ENCODE measurements at regions not wholly inside any gene's neighbourhood (a gene's known extent, or its start where the extent isn't known, plus 50 kb on each side); places are given as distances from the start of the nearest gene placed in this dataset.
"Not testable (repeated sequence)": the region's sequence is repeated elsewhere in the genome, so short reads cannot be mapped to it uniquely, and the experiment has no call there.

GRCh38 chr2:146547236-146547635, 1297.6 kb upstream of the ACVR2A start:
- no peaks in the 10 kb centered on the region for H3K27me3 ChIP-seq (ENCODE audit: control insufficient read depth in 3 of 3, insufficient read depth in 3 of 3, low read length in 3 of 3)
- H3K27ac ChIP-seq (ENCODE audit: low read depth, low read length): no peak overlapping the region
- H3K36me3 ChIP-seq (ENCODE audit: control insufficient read depth in 3 of 3, insufficient read depth in 3 of 3, low read length in 3 of 3): no peaks in the 10 kb centered on the region
- no peak overlapping the region for H3K9ac ChIP-seq (ENCODE audit: low read depth in 1 of 3, low read length in 3 of 3)
- no peak overlapping the region for H3K4me3 ChIP-seq (ENCODE audit: low read length in 3 of 3)
- H3K4me1 ChIP-seq (ENCODE audit: control insufficient read depth in 3 of 3, insufficient read depth in 3 of 3, low read length in 3 of 3): no peaks in the 10 kb centered on the region
- H3K9me3 ChIP-seq (ENCODE audit: control insufficient read depth in 3 of 3, low read length in 3 of 3): no peaks in the 10 kb centered on the region

GRCh38 chr2:146544701-146545100, 1300.1 kb upstream of the ACVR2A start:
- H3K27me3 ChIP-seq (ENCODE audit: control insufficient read depth in 3 of 3, insufficient read depth in 3 of 3, low read length in 3 of 3): no peaks in the 10 kb centered on the region
- no peak overlapping the region for H3K9ac ChIP-seq (ENCODE audit: low read depth in 1 of 3, low read length in 3 of 3)
- H3K27ac ChIP-seq (ENCODE audit: low read depth, low read length): no peak overlapping the region
- no peaks in the 10 kb centered on the region for H3K4me1 ChIP-seq (ENCODE audit: control insufficient read depth in 3 of 3, insufficient read depth in 3 of 3, low read length in 3 of 3)
- H3K36me3 ChIP-seq (ENCODE audit: control insufficient read depth in 3 of 3, insufficient read depth in 3 of 3, low read length in 3 of 3): no peaks in the 10 kb centered on the region
- H3K9me3 ChIP-seq (ENCODE audit: control insufficient read depth in 3 of 3, low read length in 3 of 3): no peaks in the 10 kb centered on the region
- no peak overlapping the region for H3K4me3 ChIP-seq (ENCODE audit: low read length in 3 of 3)

- Histone ChIP-seq H3K27ac (ENCODE audit: low read depth, low read length) (no peak overlapping the region), H3K4me3 (ENCODE audit: low read length in 3 of 3) (no peak overlapping the region), H3K9ac (ENCODE audit: low read depth in 1 of 3, low read length in 3 of 3) (no peak overlapping the region), H3K27me3 (ENCODE audit: control insufficient read depth in 3 of 3, insufficient read depth in 3 of 3, low read length in 3 of 3) (no peaks in the 10 kb centered on the region), H3K36me3 (ENCODE audit: control insufficient read depth in 3 of 3, insufficient read depth in 3 of 3, low read length in 3 of 3) (no peaks in the 10 kb centered on the region), H3K4me1 (ENCODE audit: control insufficient read depth in 3 of 3, insufficient read depth in 3 of 3, low read length in 3 of 3) (no peaks in the 10 kb centered on the region), H3K9me3 (ENCODE audit: control insufficient read depth in 3 of 3, low read length in 3 of 3) (no peaks in the 10 kb centered on the region)
Measured at GRCh38 chr2:146541896-146542295, 1302.9 kb upstream of the ACVR2A start.

GRCh38 chr2:146540271-146540932, 1304.4 kb upstream of the ACVR2A start:
- Histone ChIP-seq H3K36me3 (ENCODE audit: control insufficient read depth in 3 of 3, insufficient read depth in 3 of 3, low read length in 3 of 3) (no peaks in the 10 kb centered on the region), H3K4me1 (ENCODE audit: control insufficient read depth in 3 of 3, insufficient read depth in 3 of 3, low read length in 3 of 3) (no peaks in the 10 kb centered on the region), H3K4me3 (ENCODE audit: low read length in 3 of 3) (no peak overlapping the region), H3K9me3 (ENCODE audit: control insufficient read depth in 3 of 3, low read length in 3 of 3) (no peaks in the 10 kb centered on the region), H3K27me3 (ENCODE audit: control insufficient read depth in 3 of 3, insufficient read depth in 3 of 3, low read length in 3 of 3) (no peaks in the 10 kb centered on the region), H3K27ac (ENCODE audit: low read depth, low read length) (no peak overlapping the region), H3K9ac (ENCODE audit: low read depth in 1 of 3, low read length in 3 of 3) (no peak overlapping the region)

GRCh38 chr2:146539739-146540138, 1305.1 kb upstream of the ACVR2A start:
- H3K27ac ChIP-seq (ENCODE audit: low read depth, low read length); H3K9me3 ChIP-seq (ENCODE audit: control insufficient read depth in 3 of 3, low read length in 3 of 3); H3K4me1 ChIP-seq (ENCODE audit: control insufficient read depth in 3 of 3, insufficient read depth in 3 of 3, low read length in 3 of 3); H3K9ac ChIP-seq (ENCODE audit: low read depth in 1 of 3, low read length in 3 of 3); H3K4me3 ChIP-seq (ENCODE audit: low read length in 3 of 3); H3K27me3 ChIP-seq (ENCODE audit: control insufficient read depth in 3 of 3, insufficient read depth in 3 of 3, low read length in 3 of 3); H3K36me3 ChIP-seq (ENCODE audit: control insufficient read depth in 3 of 3, insufficient read depth in 3 of 3, low read length in 3 of 3): not testable (repeated sequence)

GRCh38 chr2:146537477-146537876, 1307.4 kb upstream of the ACVR2A start:
- H3K27ac ChIP-seq (ENCODE audit: low read depth, low read length): no peak overlapping the region
- H3K36me3 ChIP-seq (ENCODE audit: control insufficient read depth in 3 of 3, insufficient read depth in 3 of 3, low read length in 3 of 3): no peaks in the 10 kb centered on the region
- H3K4me1 ChIP-seq (ENCODE audit: control insufficient read depth in 3 of 3, insufficient read depth in 3 of 3, low read length in 3 of 3): no peaks in the 10 kb centered on the region
- H3K9ac ChIP-seq (ENCODE audit: low read depth in 1 of 3, low read length in 3 of 3): no peak overlapping the region
- H3K9me3 ChIP-seq (ENCODE audit: control insufficient read depth in 3 of 3, low read length in 3 of 3): no peaks in the 10 kb centered on the region
- no peak overlapping the region for H3K4me3 ChIP-seq (ENCODE audit: low read length in 3 of 3)
- H3K27me3 ChIP-seq (ENCODE audit: control insufficient read depth in 3 of 3, insufficient read depth in 3 of 3, low read length in 3 of 3): no peaks in the 10 kb centered on the region

- no peak overlapping the region for H3K4me3 ChIP-seq (ENCODE audit: low read length in 3 of 3)
- H3K9me3 ChIP-seq (ENCODE audit: control insufficient read depth in 3 of 3, low read length in 3 of 3): no peaks in the 10 kb centered on the region
- H3K27ac ChIP-seq (ENCODE audit: low read depth, low read length): no peak overlapping the region
- no peaks in the 10 kb centered on the region for H3K27me3 ChIP-seq (ENCODE audit: control insufficient read depth in 3 of 3, insufficient read depth in 3 of 3, low read length in 3 of 3)
- no peak overlapping the region for H3K9ac ChIP-seq (ENCODE audit: low read depth in 1 of 3, low read length in 3 of 3)
- no peaks in the 10 kb centered on the region for H3K4me1 ChIP-seq (ENCODE audit: control insufficient read depth in 3 of 3, insufficient read depth in 3 of 3, low read length in 3 of 3)
- H3K36me3 ChIP-seq (ENCODE audit: control insufficient read depth in 3 of 3, insufficient read depth in 3 of 3, low read length in 3 of 3): no peaks in the 10 kb centered on the region
Measured at GRCh38 chr2:146532509-146533147, 1312.2 kb upstream of the ACVR2A start.

GRCh38 chr2:146532009-146532408, 1312.8 kb upstream of the ACVR2A start:
- Histone ChIP-seq H3K4me1 (ENCODE audit: control insufficient read depth in 3 of 3, insufficient read depth in 3 of 3, low read length in 3 of 3) (no peaks in the 10 kb centered on the region), H3K27ac (ENCODE audit: low read depth, low read length) (no peak overlapping the region), H3K4me3 (ENCODE audit: low read length in 3 of 3) (no peak overlapping the region), H3K9me3 (ENCODE audit: control insufficient read depth in 3 of 3, low read length in 3 of 3) (no peaks in the 10 kb centered on the region), H3K9ac (ENCODE audit: low read depth in 1 of 3, low read length in 3 of 3) (no peak overlapping the region), H3K27me3 (ENCODE audit: control insufficient read depth in 3 of 3, insufficient read depth in 3 of 3, low read length in 3 of 3) (no peaks in the 10 kb centered on the region), H3K36me3 (ENCODE audit: control insufficient read depth in 3 of 3, insufficient read depth in 3 of 3, low read length in 3 of 3) (no peaks in the 10 kb centered on the region)

- H3K27ac ChIP-seq (ENCODE audit: low read depth, low read length): no peak overlapping the region
- H3K4me1 ChIP-seq (ENCODE audit: control insufficient read depth in 3 of 3, insufficient read depth in 3 of 3, low read length in 3 of 3): no peaks in the 10 kb centered on the region
- H3K4me3 ChIP-seq (ENCODE audit: low read length in 3 of 3): no peak overlapping the region
- H3K9me3 ChIP-seq (ENCODE audit: control insufficient read depth in 3 of 3, low read length in 3 of 3): no peaks in the 10 kb centered on the region
- H3K9ac ChIP-seq (ENCODE audit: low read depth in 1 of 3, low read length in 3 of 3): no peak overlapping the region
- H3K36me3 ChIP-seq (ENCODE audit: control insufficient read depth in 3 of 3, insufficient read depth in 3 of 3, low read length in 3 of 3): no peaks in the 10 kb centered on the region
- no peaks in the 10 kb centered on the region for H3K27me3 ChIP-seq (ENCODE audit: control insufficient read depth in 3 of 3, insufficient read depth in 3 of 3, low read length in 3 of 3)
Measured at GRCh38 chr2:146530886-146531285, 1313.9 kb upstream of the ACVR2A start.

GRCh38 chr2:146527166-146527565, 1317.7 kb upstream of the ACVR2A start:
- H3K27me3 ChIP-seq (ENCODE audit: control insufficient read depth in 3 of 3, insufficient read depth in 3 of 3, low read length in 3 of 3): no peaks in the 10 kb centered on the region
- H3K27ac ChIP-seq (ENCODE audit: low read depth, low read length): no peak overlapping the region
- H3K9ac ChIP-seq (ENCODE audit: low read depth in 1 of 3, low read length in 3 of 3): no peak overlapping the region
- no peaks in the 10 kb centered on the region for H3K36me3 ChIP-seq (ENCODE audit: control insufficient read depth in 3 of 3, insufficient read depth in 3 of 3, low read length in 3 of 3)
- H3K9me3 ChIP-seq (ENCODE audit: control insufficient read depth in 3 of 3, low read length in 3 of 3): no peaks in the 10 kb centered on the region
- no peaks in the 10 kb centered on the region for H3K4me1 ChIP-seq (ENCODE audit: control insufficient read depth in 3 of 3, insufficient read depth in 3 of 3, low read length in 3 of 3)
- H3K4me3 ChIP-seq (ENCODE audit: low read length in 3 of 3): no peak overlapping the region

All from skeletal muscle tissue (tissue), 3 donors.